ENCODE measurements at regions not wholly inside any gene's neighbourhood (a gene's known extent, or its start where the extent isn't known, plus 50 kb on each side); places are given as distances from the start of the nearest gene placed in this dataset.

DNA sequence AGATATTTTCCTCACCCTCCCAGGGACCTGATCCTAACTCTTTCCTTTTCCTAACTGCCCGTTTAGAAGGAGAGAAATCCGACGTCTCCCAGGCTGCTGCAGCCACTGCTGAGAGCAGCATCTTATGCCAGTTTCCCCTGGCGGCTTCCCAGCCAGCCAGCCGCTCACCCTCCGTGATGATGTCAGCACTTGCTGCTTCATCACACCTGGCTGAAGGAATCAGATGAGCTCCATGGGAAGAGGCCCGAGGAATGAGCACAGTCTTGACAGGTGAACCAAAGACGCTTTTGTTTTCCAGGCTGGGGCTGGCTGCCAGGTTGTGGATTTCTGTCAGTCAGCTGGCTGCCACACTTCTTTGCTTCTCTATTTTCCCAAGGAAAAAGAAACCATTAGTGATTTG lies 445.1 kb upstream of the RBMS3 start:
- no peaks in the 10 kb centered on the region for H3K27me3 ChIP-seq
- in situ Hi-C loops (cut with MboI; ENCODE audit: low pct_ligation_motif_present in 1 of 4, low pct_unique_long_range_greater_than_20kb in 1 of 4, low sequenced_read_pairs in 3 of 4): no loop called here

DNA sequence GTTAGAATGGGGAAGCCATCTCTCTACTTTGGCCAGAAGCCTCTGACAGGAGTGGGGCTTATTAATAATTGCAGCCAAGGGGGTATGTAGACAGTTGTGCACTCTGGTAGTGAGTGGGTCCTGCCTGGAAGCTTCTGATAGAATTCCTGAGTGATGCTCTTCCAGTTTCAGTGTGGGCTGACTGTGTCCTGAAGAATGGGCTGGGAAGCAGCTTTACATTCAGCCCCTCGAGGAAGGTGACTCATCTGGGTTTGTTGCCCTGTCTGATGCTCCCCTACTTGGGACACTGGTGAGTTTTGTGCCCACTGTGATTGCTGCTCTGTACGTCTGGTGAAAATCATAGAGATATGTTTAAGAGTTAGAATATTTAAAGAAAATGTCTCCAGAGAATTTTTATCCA lies 444.7 kb upstream of the RBMS3 start:
- Histone ChIP-seq H3K9me3 (no peaks in the 10 kb centered on the region), H3K4me1 (no peaks in the 10 kb centered on the region), H3K27me3 (no peaks in the 10 kb centered on the region), H3K4me3 (no peak overlapping the region), H3K27ac (no peak overlapping the region), H3K36me3 (no peaks in the 10 kb centered on the region)
- WGBS, 2 donors (ENCODE audit: low coverage in 1 of 2): 50 to 63% methylated on average over 1 to 2 of the region's 2 CpGs
- TF ChIP-seq POLR2A (IDR thresholded peaks at IDR 0.05) (no peak), EP300 (IDR thresholded peaks at IDR 0.05; ENCODE audit: low read depth) (no peak), POLR2AphosphoS5 (IDR thresholded peaks at IDR 0.05) (no peak), CTCF (IDR thresholded peaks at IDR 0.05) (no peak)
- in situ Hi-C loops (cut with MboI; ENCODE audit: low pct_ligation_motif_present in 1 of 4, low pct_unique_long_range_greater_than_20kb in 1 of 4, low sequenced_read_pairs in 3 of 4): no loop called here
- intact Hi-C loops (cut with DNase I; ENCODE audit: low total_unique reads): no loop called here
- no peak for DNase-seq

More for the DNA sequence above, 445.1 kb upstream of the RBMS3 start:
- intact Hi-C loops (cut with DNase I; ENCODE audit: low total_unique reads): no loop called here
- no peaks in the 10 kb centered on the region for H3K4me1 ChIP-seq
- no peak overlapping the region for H3K27ac ChIP-seq
- 45 to 51% methylated on average over 2 to 8 of the region's 8 CpGs for WGBS, 2 donors (ENCODE audit: low coverage in 1 of 2)
- DNase-seq: no peak
- no peaks in the 10 kb centered on the region for H3K36me3 ChIP-seq
- no peak overlapping the region for H3K4me3 ChIP-seq
- TF ChIP-seq POLR2A (IDR thresholded peaks at IDR 0.05) (no peak), POLR2AphosphoS5 (IDR thresholded peaks at IDR 0.05) (no peak), EP300 (IDR thresholded peaks at IDR 0.05; ENCODE audit: low read depth) (no peak), CTCF (IDR thresholded peaks at IDR 0.05) (no peak)
- no peaks in the 10 kb centered on the region for H3K9me3 ChIP-seq

- no peak overlapping the region for H3K27ac ChIP-seq
- intact Hi-C loops (cut with DNase I; ENCODE audit: low total_unique reads) (no loop called here), in situ Hi-C loops (cut with MboI; ENCODE audit: low pct_ligation_motif_present in 1 of 4, low pct_unique_long_range_greater_than_20kb in 1 of 4, low sequenced_read_pairs in 3 of 4) (no loop called here)
- 80% methylated on average over 1 of the region's 1 CpG; no CpG with 5 or more reads in 1 of the 2 donors for WGBS, 2 donors (ENCODE audit: low coverage in 1 of 2)
- no peaks in the 10 kb centered on the region for H3K9me3 ChIP-seq
- H3K27me3 ChIP-seq: no peaks in the 10 kb centered on the region
- H3K36me3 ChIP-seq: no peaks in the 10 kb centered on the region
- no peak overlapping the region for H3K4me3 ChIP-seq
- H3K4me1 ChIP-seq: no peaks in the 10 kb centered on the region
- no peak for DNase-seq
- TF ChIP-seq POLR2AphosphoS5 (IDR thresholded peaks at IDR 0.05) (no peak), EP300 (IDR thresholded peaks at IDR 0.05; ENCODE audit: low read depth) (no peak), POLR2A (IDR thresholded peaks at IDR 0.05) (no peak), CTCF (IDR thresholded peaks at IDR 0.05) (no peak)
These were observed 439.9 kb upstream of the RBMS3 start for GRCh38 chr3:28840976-28841376.

- Histone ChIP-seq H3K36me3 (no peaks in the 10 kb centered on the region), H3K4me3 (no peak overlapping the region), H3K27me3 (no peaks in the 10 kb centered on the region), H3K27ac (no peak overlapping the region), H3K9me3 (no peaks in the 10 kb centered on the region), H3K4me1 (no peaks in the 10 kb centered on the region)
- TF ChIP-seq EP300 (IDR thresholded peaks at IDR 0.05; ENCODE audit: low read depth) (no peak), POLR2A (IDR thresholded peaks at IDR 0.05) (no peak), CTCF (IDR thresholded peaks at IDR 0.05) (no peak), POLR2AphosphoS5 (IDR thresholded peaks at IDR 0.05) (no peak)
- in situ Hi-C loops (cut with MboI; ENCODE audit: low pct_ligation_motif_present in 1 of 4, low pct_unique_long_range_greater_than_20kb in 1 of 4, low sequenced_read_pairs in 3 of 4) (no loop called here), intact Hi-C loops (cut with DNase I; ENCODE audit: low total_unique reads) (no loop called here)
- DNase-seq: no peak
- WGBS, 2 donors (ENCODE audit: low coverage in 1 of 2): 38% methylated on average over 2 of the region's 2 CpGs; no CpG with 5 or more reads in 1 of the 2 donors
These were observed 439.4 kb upstream of the RBMS3 start for GRCh38 chr3:28841441-28841840.

All from transverse colon (tissue), 4 donors.